Mucosa of rectum (tissue), 2 donors: ENCODE measurements at regions not wholly inside any gene's neighbourhood (a gene's known extent, or its start where the extent isn't known, plus 50 kb on each side); places are given as distances from the start of the nearest gene placed in this dataset.

ENCODE experiments used
- H3K27ac ChIP-seq, 2 donors: one replicate each; pipeline ENCODE4 v1.7.0; 2013; ENCODE audit warnings: inconsistent platforms in 2 of 2, low read depth in 2 of 2, low read length in 2 of 2
- H3K27me3 ChIP-seq, 2 donors: one replicate each; pipeline ENCODE4 v1.7.0; 2013; ENCODE audit warnings: low read length in 2 of 2; ENCODE audit not compliant: control insufficient read depth in 2 of 2, insufficient read depth in 2 of 2
- H3K36me3 ChIP-seq, 2 donors: one replicate each; pipeline ENCODE4 v1.7.0; 2013; ENCODE audit warnings: low read length in 2 of 2; ENCODE audit not compliant: control insufficient read depth in 2 of 2, insufficient read depth in 2 of 2
- H3K4me1 ChIP-seq, 2 donors: one replicate each; pipeline ENCODE4 v1.7.0; 2013; ENCODE audit warnings: low read length in 2 of 2, mild to moderate bottlenecking in 1 of 2; ENCODE audit not compliant: control insufficient read depth in 2 of 2, insufficient read depth in 2 of 2
- H3K4me3 ChIP-seq, 2 donors: one replicate each; pipeline ENCODE4 v1.7.0; 2013; ENCODE audit warnings: low read length in 2 of 2
- H3K9ac ChIP-seq, 2 donors: one replicate each; pipeline ENCODE4 v1.7.0; 2013; ENCODE audit warnings: low read length in 2 of 2, low read depth in 1 of 2, mild to moderate bottlenecking in 1 of 2
- H3K9me3 ChIP-seq, 2 donors: one replicate each; pipeline ENCODE4 v1.7.0; 2013; ENCODE audit warnings: low read length in 2 of 2; ENCODE audit not compliant: control insufficient read depth in 2 of 2
- donor health status: healthy.
- donor health status: Normal muscosa, but diverticular disease.

DNA sequence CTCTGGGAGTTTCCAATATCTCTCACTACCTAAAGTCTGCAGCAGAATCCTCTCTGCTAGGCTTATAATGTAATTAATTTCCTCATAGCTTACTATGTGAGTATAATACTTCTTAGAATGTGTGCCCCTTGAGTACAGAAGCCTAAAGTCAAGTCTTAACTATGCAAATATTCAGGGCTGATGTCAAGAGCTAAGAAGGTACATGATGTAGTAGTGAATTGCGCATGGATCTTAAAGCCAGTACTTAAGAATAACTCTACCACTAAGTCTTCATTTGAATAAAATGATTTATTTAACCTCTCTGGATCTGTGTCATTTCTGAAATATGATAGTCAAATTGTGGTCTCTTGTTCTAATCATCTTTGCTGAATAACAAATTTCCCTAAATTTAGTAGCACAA, 442.9 kb downstream of the DTWD2 start:
- Histone ChIP-seq H3K4me3 (no peak overlapping the region), H3K4me1 (no peaks in the 10 kb centered on the region), H3K27ac (no peak overlapping the region), H3K9ac (no peak overlapping the region), H3K36me3 (no peaks in the 10 kb centered on the region), H3K27me3 (no peaks in the 10 kb centered on the region), H3K9me3 (no peaks in the 10 kb centered on the region)

DNA sequence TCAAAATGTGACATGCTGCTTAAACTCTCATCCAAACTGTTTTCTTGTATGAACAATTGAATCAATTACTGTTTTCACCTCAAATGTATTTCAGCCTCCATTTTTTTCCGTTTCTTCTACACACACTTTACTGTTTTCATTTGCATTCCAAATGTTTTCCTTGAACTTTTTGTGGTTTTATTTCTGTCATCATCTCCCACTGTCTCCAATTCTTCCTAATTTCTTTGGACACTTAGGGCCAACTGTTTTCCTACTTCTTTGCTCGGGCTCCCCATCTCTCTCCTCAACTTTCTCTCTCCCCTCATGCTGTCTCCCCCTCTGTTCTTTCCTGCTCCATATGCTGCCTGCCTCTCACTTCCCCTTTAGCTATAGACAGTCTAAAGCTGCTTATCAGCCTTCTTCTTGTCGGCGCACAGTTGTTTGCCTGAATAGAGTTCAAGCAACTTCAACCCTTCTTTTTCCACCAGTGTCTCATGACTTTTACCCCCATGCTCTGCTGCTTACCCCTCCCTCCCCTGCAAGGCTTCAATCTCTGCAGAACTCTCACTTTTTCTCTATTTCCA, 443.4 kb downstream of the DTWD2 start:
- H3K9me3 ChIP-seq, result no peaks in the 10 kb centered on the region
- no peaks in the 10 kb centered on the region for H3K27me3 ChIP-seq
- H3K4me1 ChIP-seq, result no peaks in the 10 kb centered on the region
- H3K9ac ChIP-seq, result no peak overlapping the region
- H3K27ac ChIP-seq, result no peak overlapping the region
- no peaks in the 10 kb centered on the region for H3K36me3 ChIP-seq
- H3K4me3 ChIP-seq, result no peak overlapping the region

DNA sequence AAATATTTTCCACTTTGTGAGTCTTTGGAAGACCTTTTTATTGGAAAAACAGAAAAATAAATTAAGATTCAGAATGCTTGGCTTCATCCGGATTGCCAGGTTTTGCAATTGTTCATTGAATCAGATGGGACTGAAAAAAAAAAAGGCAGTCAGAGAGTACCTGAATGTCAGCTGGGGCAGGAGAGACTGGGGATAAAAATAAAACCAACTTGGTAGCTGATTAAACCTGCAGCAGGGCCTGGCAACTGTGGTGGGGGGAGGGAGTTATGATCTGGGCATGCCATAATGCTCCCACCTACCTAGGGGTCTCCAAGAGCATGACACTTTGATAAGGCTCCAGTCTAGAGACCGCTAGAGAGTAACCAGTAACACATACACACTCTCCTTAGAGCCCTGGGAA, 454.4 kb downstream of the DTWD2 start:
- Histone ChIP-seq H3K9ac (no peak overlapping the region), H3K4me1 (no peaks in the 10 kb centered on the region), H3K27ac (no peak overlapping the region), H3K9me3 (no peaks in the 10 kb centered on the region), H3K36me3 (no peaks in the 10 kb centered on the region), H3K4me3 (no peak overlapping the region), H3K27me3 (no peaks in the 10 kb centered on the region)

DNA sequence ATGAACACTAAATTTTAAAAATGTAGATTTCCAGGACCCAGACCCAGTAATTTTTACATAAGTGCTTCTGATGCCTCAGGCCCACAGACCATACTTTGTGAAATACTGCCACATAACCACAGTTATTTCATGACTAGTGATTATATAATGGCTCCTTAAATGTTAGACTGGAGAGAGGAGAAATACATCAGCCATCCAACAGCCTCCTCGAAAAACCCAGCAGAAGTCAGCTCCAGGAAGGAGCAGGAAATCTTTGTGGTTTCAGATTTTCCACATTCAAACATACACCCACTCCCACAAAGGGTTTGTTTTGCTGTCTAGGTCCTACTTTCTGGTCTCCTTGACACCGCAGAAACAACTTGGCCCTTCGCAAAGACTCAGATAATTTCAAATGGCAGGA, 455.2 kb downstream of the DTWD2 start:
- H3K9me3 ChIP-seq, result no peaks in the 10 kb centered on the region
- H3K27me3 ChIP-seq, result no peaks in the 10 kb centered on the region
- H3K36me3 ChIP-seq, result no peaks in the 10 kb centered on the region
- H3K27ac ChIP-seq, result no peak overlapping the region
- no peak overlapping the region for H3K4me3 ChIP-seq
- no peak overlapping the region for H3K9ac ChIP-seq
- no peaks in the 10 kb centered on the region for H3K4me1 ChIP-seq

DNA sequence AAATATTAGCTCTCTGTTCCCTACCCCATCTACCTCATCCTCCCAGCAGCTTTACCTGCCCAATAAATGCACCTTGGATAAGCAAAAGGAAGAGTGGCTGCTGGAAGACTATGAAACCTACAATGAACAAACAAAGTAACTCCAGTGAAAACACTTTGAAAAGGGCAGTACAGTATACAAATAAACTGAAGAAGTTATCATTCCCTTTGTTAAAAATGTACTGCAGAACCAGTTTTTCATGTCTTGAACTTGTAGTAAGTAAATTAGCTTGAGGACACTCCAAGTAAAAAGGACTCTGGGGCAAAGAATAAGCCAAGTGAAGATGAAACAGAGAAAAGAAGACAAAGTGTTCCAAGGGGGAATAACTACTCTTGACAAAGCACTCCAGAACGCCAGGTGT, 457.1 kb downstream of the DTWD2 start:
- Histone ChIP-seq H3K27me3 (no peaks in the 10 kb centered on the region), H3K27ac (no peak overlapping the region), H3K36me3 (no peaks in the 10 kb centered on the region), H3K4me1 (no peaks in the 10 kb centered on the region), H3K4me3 (no peak overlapping the region), H3K9me3 (no peaks in the 10 kb centered on the region), H3K9ac (no peak overlapping the region)

DNA sequence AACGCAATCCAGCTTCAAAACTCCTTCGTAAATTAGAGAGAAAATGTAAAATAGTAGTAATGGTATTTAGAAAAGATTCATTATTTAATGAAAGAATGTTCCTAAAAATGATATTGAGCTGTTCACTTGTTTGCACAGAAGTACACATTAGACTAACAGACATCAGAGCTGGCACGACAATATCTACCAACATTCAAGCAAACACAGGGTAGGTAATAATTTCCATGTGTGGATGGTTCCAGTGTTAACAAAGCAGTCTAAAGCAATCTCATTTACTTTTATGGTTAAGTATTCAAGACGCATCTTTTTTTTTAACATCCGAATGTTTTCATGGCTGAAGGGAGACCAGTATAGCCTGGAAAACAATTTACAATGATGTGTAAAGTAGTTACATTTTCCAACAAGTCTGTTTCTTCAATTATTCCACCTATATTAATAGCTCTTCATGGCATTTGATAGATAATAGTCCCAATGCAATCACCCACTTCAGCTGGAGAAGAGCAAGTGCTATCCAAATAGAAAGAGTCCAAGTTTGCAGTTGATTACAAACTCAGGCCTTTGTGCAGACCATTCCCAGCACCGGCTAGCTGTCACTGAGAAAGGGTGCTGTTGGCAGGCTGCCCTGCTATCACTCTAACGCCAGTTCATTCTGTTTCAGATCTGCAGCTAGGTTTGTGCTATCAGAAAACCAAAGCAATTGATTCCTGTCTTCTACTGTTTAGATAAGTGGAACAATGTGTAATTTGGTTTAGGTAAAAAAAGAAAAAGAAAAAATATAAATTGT, 458.8 kb downstream of the DTWD2 start:
- H3K9ac ChIP-seq, result no peak overlapping the region
- H3K27ac ChIP-seq, result no peak overlapping the region
- H3K9me3 ChIP-seq, result no peaks in the 10 kb centered on the region
- H3K27me3 ChIP-seq, result no peaks in the 10 kb centered on the region
- H3K36me3 ChIP-seq, result no peaks in the 10 kb centered on the region
- no peaks in the 10 kb centered on the region for H3K4me1 ChIP-seq
- no peak overlapping the region for H3K4me3 ChIP-seq

DNA sequence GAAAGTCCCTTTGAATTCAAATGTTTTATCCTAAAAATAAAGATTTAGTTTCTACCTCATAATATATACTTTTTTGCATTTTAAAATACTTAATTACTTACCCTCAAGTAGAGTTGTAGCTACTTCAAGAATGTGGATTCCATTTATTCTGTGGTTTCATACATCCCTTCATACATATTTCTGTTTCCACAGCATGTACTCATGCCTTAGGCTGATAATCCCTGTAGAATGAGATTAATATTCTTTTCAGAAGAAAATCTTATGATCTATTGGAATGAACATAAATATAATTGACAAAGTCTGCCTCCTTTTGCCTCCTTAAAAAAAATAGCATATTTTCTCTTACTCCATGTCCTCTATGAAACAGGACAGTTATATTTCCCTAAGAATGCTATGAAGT, 465.7 kb downstream of the DTWD2 start:
- Histone ChIP-seq H3K9me3 (no peaks in the 10 kb centered on the region), H3K27ac (no peak overlapping the region), H3K36me3 (no peaks in the 10 kb centered on the region), H3K27me3 (no peaks in the 10 kb centered on the region), H3K9ac (no peak overlapping the region), H3K4me3 (no peak overlapping the region), H3K4me1 (no peaks in the 10 kb centered on the region)

DNA sequence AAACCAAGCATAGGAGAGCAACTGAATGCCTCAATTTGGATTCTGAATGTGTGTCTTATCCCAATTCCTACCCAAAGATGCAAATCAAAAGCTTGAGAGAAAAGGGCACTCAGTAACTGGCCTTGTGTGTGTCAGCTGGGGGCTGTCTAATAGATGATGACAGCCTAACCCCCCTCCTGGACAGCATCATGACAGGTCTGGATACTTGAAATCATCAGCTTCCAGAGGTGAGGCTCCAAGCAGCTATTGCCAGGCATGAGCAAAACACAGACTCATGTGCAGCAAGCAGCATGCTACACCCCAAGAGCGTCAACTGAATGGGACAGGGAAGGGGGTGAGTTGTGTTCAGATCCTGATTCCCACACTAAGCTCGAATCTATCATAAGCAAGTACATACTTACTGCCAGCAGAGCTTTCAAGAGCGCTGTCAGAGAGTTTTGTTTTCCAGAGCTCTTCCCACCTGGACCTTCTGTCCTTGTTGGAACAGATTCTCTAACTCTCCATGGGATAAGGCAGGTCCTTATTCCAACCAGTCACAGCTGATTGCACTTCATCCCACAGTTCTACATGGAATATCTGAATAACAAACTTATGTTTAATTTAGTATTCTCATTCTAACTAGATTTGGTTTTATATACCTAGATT, 467.5 kb downstream of the DTWD2 start:
- H3K4me3 ChIP-seq, result no peak overlapping the region
- no peak overlapping the region for H3K9ac ChIP-seq
- H3K9me3 ChIP-seq, result no peaks in the 10 kb centered on the region
- no peak overlapping the region for H3K27ac ChIP-seq
- no peaks in the 10 kb centered on the region for H3K27me3 ChIP-seq
- H3K4me1 ChIP-seq, result no peaks in the 10 kb centered on the region
- H3K36me3 ChIP-seq, result no peaks in the 10 kb centered on the region

DNA sequence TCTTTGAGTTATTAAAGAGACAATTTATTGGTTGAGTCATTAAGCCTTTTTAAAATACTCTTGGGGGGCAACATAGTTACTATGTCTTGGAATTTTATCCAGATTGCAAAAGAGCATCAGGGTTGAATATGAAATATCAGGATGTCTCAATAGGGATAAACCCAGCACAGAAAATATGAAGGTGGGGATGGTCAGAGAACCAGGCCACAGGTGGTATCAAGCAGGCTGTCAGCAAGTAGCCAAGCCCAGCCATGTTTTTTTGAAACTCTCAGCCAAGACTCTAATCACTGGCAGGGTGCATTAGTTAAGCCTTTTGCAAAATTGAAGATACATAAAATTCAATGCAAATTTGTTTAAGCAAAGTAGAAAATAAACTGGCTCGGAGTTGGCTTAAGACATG, 468.9 kb downstream of the DTWD2 start:
- Histone ChIP-seq H3K9me3 (no peaks in the 10 kb centered on the region), H3K27ac (no peak overlapping the region), H3K36me3 (no peaks in the 10 kb centered on the region), H3K27me3 (no peaks in the 10 kb centered on the region), H3K9ac (no peak overlapping the region), H3K4me3 (no peak overlapping the region), H3K4me1 (no peaks in the 10 kb centered on the region)

DNA sequence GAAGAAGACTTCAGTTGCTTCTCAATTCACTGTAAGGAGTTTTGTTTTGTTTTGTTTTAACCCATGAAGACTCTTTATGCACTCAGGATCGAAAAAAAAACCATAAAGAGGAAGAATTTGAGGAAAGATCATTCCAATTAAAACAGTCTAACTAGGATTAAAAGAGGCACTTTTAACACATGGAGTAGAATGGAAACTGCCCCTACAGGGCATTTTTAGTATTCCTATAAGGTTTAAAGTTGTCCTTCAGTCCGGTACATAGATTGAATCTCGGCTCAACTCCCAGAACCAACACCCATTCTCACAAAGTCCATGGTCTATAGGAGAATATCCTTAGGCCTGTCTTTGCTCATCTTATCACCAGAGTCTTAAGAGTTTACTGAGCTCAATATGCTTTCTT, 469.6 kb downstream of the DTWD2 start:
- Histone ChIP-seq H3K4me1 (no peaks in the 10 kb centered on the region), H3K27ac (no peak overlapping the region), H3K9ac (no peak overlapping the region), H3K4me3 (no peak overlapping the region), H3K27me3 (no peaks in the 10 kb centered on the region), H3K36me3 (no peaks in the 10 kb centered on the region), H3K9me3 (no peaks in the 10 kb centered on the region)
